GM23338 (cell line): ENCODE measurements at regions not wholly inside any gene's neighbourhood (a gene's known extent, or its start where the extent isn't known, plus 50 kb on each side); places are given as distances from the start of the nearest gene placed in this dataset.
A peak's percentile ranks its signal among the peaks of the same experiment; 100 is the strongest.

Experiments
- ATAC-seq: fragments of 200-7000 bp; cut with Tn5 transposase; 3 replicates; pipeline ENCODE4 v1.9.1; 2020
- DNase-seq: peaks from one replicate; pipeline ENCODE4 v3.0.0-alpha.2; 2015; ENCODE audit warnings: low spot score
- H2AFZ ChIP-seq: fragments of 200-600 bp; sonication (generic); 2 replicates; pipeline ENCODE4 v1.8.0; 2016; ENCODE audit warnings: antibody characterized with exemption, mild to moderate bottlenecking, moderate library complexity
- H3F3A ChIP-seq: fragments of 200-600 bp; sonication (generic); replicated peaks from 2 replicates; pipeline ENCODE4 v1.8.0; 2017; ENCODE audit warnings: antibody characterized with exemption, mixed run types, low read depth
- H3K27ac ChIP-seq: fragments of 200-600 bp; sonication (generic); 2 replicates; pipeline ENCODE4 v1.6.1; 2016; ENCODE audit warnings: low read depth
- H3K27me3 ChIP-seq: fragments of 200-600 bp; sonication (generic); 2 replicates; pipeline ENCODE4 v1.8.0; 2016; ENCODE audit warnings: mild to moderate bottlenecking, mixed run types, moderate library complexity; ENCODE audit not compliant: insufficient read depth
- H3K36me3 ChIP-seq: fragments of 200-600 bp; sonication (generic); 2 replicates; pipeline ENCODE4 v1.8.0; 2016; ENCODE audit warnings: mild to moderate bottlenecking; ENCODE audit not compliant: insufficient read depth
- H3K4me1 ChIP-seq: fragments of 200-600 bp; sonication (generic); 2 replicates; pipeline ENCODE4 v1.8.0; 2016; ENCODE audit warnings: mild to moderate bottlenecking, moderate library complexity; ENCODE audit not compliant: insufficient read depth
- H3K4me2 ChIP-seq: fragments of 200-600 bp; sonication (generic); 2 replicates; pipeline ENCODE4 v1.7.1; 2017; ENCODE audit warnings: mixed run types
- H3K4me3 ChIP-seq: fragments of 200-600 bp; sonication (generic); 2 replicates; pipeline ENCODE4 v1.6.1; 2016; ENCODE audit warnings: mixed run types
- H3K79me2 ChIP-seq: fragments of 200-600 bp; sonication (generic); replicated peaks from 2 replicates; pipeline ENCODE4 v1.8.0; 2017; ENCODE audit warnings: mild to moderate bottlenecking; ENCODE audit not compliant: insufficient read depth
- H3K9me2 ChIP-seq: fragments of 200-600 bp; sonication (generic); 2 replicates; pipeline ENCODE4 v1.8.0; 2017; ENCODE audit not compliant: insufficient read depth
- H4K20me1 ChIP-seq: fragments of 200-600 bp; sonication (generic); replicated peaks from 2 replicates; pipeline ENCODE4 v1.8.0; 2017; ENCODE audit warnings: mild to moderate bottlenecking; ENCODE audit not compliant: insufficient read depth
- H3K27ac Mint-ChIP-seq: 2 replicates; pipeline ENCODE4 v1.8.0; 2020; ENCODE audit warnings: inconsistent platforms, mild to moderate bottlenecking, moderate library complexity, mixed read lengths
- H3K27me3 Mint-ChIP-seq: 3 replicates; pipeline ENCODE4 v1.8.0; 2022; ENCODE audit warnings: low read depth, mild to moderate bottlenecking, moderate library complexity, mixed read lengths, inconsistent platforms; ENCODE audit not compliant: insufficient read depth, poor library complexity
- H3K36me3 Mint-ChIP-seq: 3 replicates; pipeline ENCODE4 v1.8.0; 2021; ENCODE audit warnings: low read depth, mild to moderate bottlenecking, inconsistent platforms, moderate library complexity, mixed read lengths
- H3K4me1 Mint-ChIP-seq: 3 replicates; pipeline ENCODE4 v1.8.0; 2020; ENCODE audit warnings: mild to moderate bottlenecking, inconsistent platforms, mixed read lengths
- H3K4me3 Mint-ChIP-seq: 3 replicates; pipeline ENCODE4 v1.8.0; 2021; ENCODE audit warnings: moderate library complexity, mild to moderate bottlenecking, inconsistent platforms, mixed read lengths
- H3K9me3 Mint-ChIP-seq: 3 replicates; pipeline ENCODE4 v1.8.0; 2020; ENCODE audit warnings: moderate library complexity, mild to moderate bottlenecking, inconsistent platforms, mixed read lengths
- CREB1 ChIP-seq: fragments of 250-450 bp; sonication (Bioruptor Pico); IDR thresholded peaks from 2 replicates; pipeline ENCODE4 v1.5.0; 2020; ENCODE audit warnings: low read depth, mild to moderate bottlenecking, moderate library complexity
- CTCF ChIP-seq, 2 experiments: fragments of 200-600 bp in 1 of 2; sonication (generic) in 1 of 2; conservative IDR thresholded peaks; 2 replicates each; pipeline versions ENCODE4 v1.5.1 to v1.6.1; 2016 to 2017; ENCODE audit warnings: antibody characterized with exemption in 2 of 2, low read depth in 2 of 2, mild to moderate bottlenecking in 2 of 2, moderate library complexity in 1 of 2
- ETS1 ChIP-seq: IDR thresholded peaks from 2 replicates; pipeline ENCODE4 v1.6.1; 2016; ENCODE audit warnings: antibody characterized with exemption
- EZH2 ChIP-seq: fragments of 200-600 bp; sonication (generic); IDR thresholded peaks from one replicate; pipeline ENCODE4 v1.8.0; 2017; ENCODE audit warnings: antibody characterized with exemption, mild to moderate bottlenecking, low read depth; ENCODE audit not compliant: unreplicated experiment
- EZH2phosphoT487 ChIP-seq: fragments of 200-600 bp; sonication (generic); IDR thresholded peaks from one replicate; pipeline ENCODE4 v1.8.1; 2018; ENCODE audit warnings: antibody characterized with exemption; ENCODE audit not compliant: unreplicated experiment
- JUNB ChIP-seq: IDR thresholded peaks from one replicate; pipeline ENCODE4 v1.6.1; 2016; ENCODE audit warnings: antibody characterized with exemption; ENCODE audit not compliant: unreplicated experiment
- NANOG ChIP-seq: IDR thresholded peaks from 2 replicates; pipeline ENCODE4 v1.6.1; 2016; ENCODE audit warnings: antibody characterized with exemption, borderline replicate concordance
- POLR2AphosphoS5 ChIP-seq: IDR thresholded peaks from 2 replicates; pipeline ENCODE4 v1.6.1; 2016; ENCODE audit warnings: antibody characterized with exemption, low read depth
- REST ChIP-seq: IDR thresholded peaks from one replicate; pipeline ENCODE4 v1.6.1; 2018; ENCODE audit warnings: antibody characterized with exemption; ENCODE audit not compliant: unreplicated experiment
- STAT1 ChIP-seq: IDR thresholded peaks from one replicate; pipeline ENCODE4 v1.6.1; 2016; ENCODE audit warnings: antibody characterized with exemption; ENCODE audit not compliant: unreplicated experiment
- ZNF114 ChIP-seq: fragments of 250-450 bp; sonication (Bioruptor Pico); IDR thresholded peaks from 2 replicates; pipeline ENCODE4 v1.5.0; 2020; ENCODE audit warnings: mild to moderate bottlenecking, moderate library complexity
- ZNF331 ChIP-seq: fragments of 250-450 bp; sonication (Bioruptor Pico); IDR thresholded peaks from 2 replicates; pipeline ENCODE4 v1.5.0; 2020; ENCODE audit warnings: low read depth, mild to moderate bottlenecking, moderate library complexity
- ZNF462 ChIP-seq: fragments of 250-450 bp; sonication (Bioruptor Pico); IDR thresholded peaks from 2 replicates; pipeline ENCODE4 v1.5.0; 2020; ENCODE audit warnings: mild to moderate bottlenecking, moderate library complexity

GRCh38 chr5:138651058-138651766 lies 76.0 kb upstream of the HSPA9 start:
- H3K79me2 ChIP-seq, result no peaks in the 10 kb centered on the region
- H3K27me3 ChIP-seq, result no peaks in the 10 kb centered on the region
- Mint-ChIP-seq H3K27me3 (peaks cover 6% of the 10 kb centered on the region), H3K36me3 (no peaks in the 10 kb centered on the region; the same call in 2 of the 3 replicates), H3K9me3 (no peaks in the 10 kb centered on the region), H3K4me1 (peaks cover 49% of the 10 kb centered on the region), H3K4me3 (no peak overlapping the region; the same call in 2 of the 3 replicates), H3K27ac (no peak overlapping the region)
- no peak for DNase-seq
- peak overlapping the region; percentile 78 for H2AFZ ChIP-seq
- TF ChIP-seq REST (no peak), ZNF114 (CRISPR knock-in tag) (no peak), CREB1 (CRISPR knock-in tag) (no peak), EZH2 (no peak), CTCF (conservative IDR thresholded peaks at IDR 0.05; ENCODE audit: low read depth in 2 of 2) (no peak), ETS1 (no peak), POLR2AphosphoS5 (no peak), EZH2phosphoT487 (no peak), STAT1 (no peak), NANOG (no peak), ZNF462 (no peak), ZNF331 (CRISPR knock-in tag) (no peak), JUNB (no peak)
- peaks cover 20% of the 10 kb centered on the region for H3K4me1 ChIP-seq
- no peaks in the 10 kb centered on the region for H3F3A ChIP-seq
- peak; percentile 19 for ATAC-seq
- H3K4me2 ChIP-seq, result no peak overlapping the region; the same call in 1 of the 2 replicates
- no peaks in the 10 kb centered on the region for H4K20me1 ChIP-seq
- no peaks in the 10 kb centered on the region for H3K9me2 ChIP-seq
- no peak overlapping the region for H3K4me3 ChIP-seq
- no peaks in the 10 kb centered on the region for H3K36me3 ChIP-seq
- H3K27ac ChIP-seq, result no peak overlapping the region
